Thyroid gland (tissue), 4 donors: ENCODE measurements at regions not wholly inside any gene's neighbourhood (a gene's known extent, or its start where the extent isn't known, plus 50 kb on each side); places are given as distances from the start of the nearest gene placed in this dataset.

Experiments
- POLR2A ChIP-seq, 2 donors: fragments of 450-650 bp; IDR thresholded peaks; one replicate each; pipeline ENCODE4 v1.6.1; 2017; ENCODE audit warnings: antibody characterized with exemption in 2 of 2, mild to moderate bottlenecking in 2 of 2, moderate library complexity in 1 of 2
- TF ChIP-seq, protein P1 (sequence below), 6 experiments: fragments of 200-600 bp in 3 of 6; fragments of 450-650 bp in 3 of 6; sonication (generic) in 3 of 6; IDR thresholded peaks; one replicate each; pipeline ENCODE4 v1.5.1; 2016 to 2019; ENCODE audit warnings: antibody characterized with exemption in 6 of 6, mild to moderate bottlenecking in 2 of 6, inconsistent platforms in 1 of 6, moderate library complexity in 1 of 6

GRCh38 chr6:82641677-82642076, 278.1 kb downstream of the TPBG start:
- TF ChIP-seq, protein P1, sequence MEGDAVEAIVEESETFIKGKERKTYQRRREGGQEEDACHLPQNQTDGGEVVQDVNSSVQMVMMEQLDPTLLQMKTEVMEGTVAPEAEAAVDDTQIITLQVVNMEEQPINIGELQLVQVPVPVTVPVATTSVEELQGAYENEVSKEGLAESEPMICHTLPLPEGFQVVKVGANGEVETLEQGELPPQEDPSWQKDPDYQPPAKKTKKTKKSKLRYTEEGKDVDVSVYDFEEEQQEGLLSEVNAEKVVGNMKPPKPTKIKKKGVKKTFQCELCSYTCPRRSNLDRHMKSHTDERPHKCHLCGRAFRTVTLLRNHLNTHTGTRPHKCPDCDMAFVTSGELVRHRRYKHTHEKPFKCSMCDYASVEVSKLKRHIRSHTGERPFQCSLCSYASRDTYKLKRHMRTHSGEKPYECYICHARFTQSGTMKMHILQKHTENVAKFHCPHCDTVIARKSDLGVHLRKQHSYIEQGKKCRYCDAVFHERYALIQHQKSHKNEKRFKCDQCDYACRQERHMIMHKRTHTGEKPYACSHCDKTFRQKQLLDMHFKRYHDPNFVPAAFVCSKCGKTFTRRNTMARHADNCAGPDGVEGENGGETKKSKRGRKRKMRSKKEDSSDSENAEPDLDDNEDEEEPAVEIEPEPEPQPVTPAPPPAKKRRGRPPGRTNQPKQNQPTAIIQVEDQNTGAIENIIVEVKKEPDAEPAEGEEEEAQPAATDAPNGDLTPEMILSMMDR (IDR thresholded peaks at IDR 0.05), result no peak
- TF ChIP-seq POLR2A (IDR thresholded peaks at IDR 0.05), result no peak
